Kidney epithelial cell (primary cell): ENCODE measurements at regions not wholly inside any gene's neighbourhood (a gene's known extent, or its start where the extent isn't known, plus 50 kb on each side); places are given as distances from the start of the nearest gene placed in this dataset.

Experiments used
- DNase-seq: peaks from one replicate; pipeline ENCODE4 v3.0.0-alpha.2; 2010; ENCODE audit warnings: low read depth
- H3K27me3 ChIP-seq: 2 replicates; pipeline ENCODE4 v1.6.0; 2011; ENCODE audit warnings: low read length; ENCODE audit not compliant: control insufficient read depth, insufficient read depth
- H3K36me3 ChIP-seq: 2 replicates; pipeline ENCODE4 v1.5.1; 2011; ENCODE audit warnings: low read length; ENCODE audit not compliant: control insufficient read depth, insufficient read depth
- H3K4me3 ChIP-seq: 2 replicates; pipeline ENCODE4 v1.5.1; 2011; ENCODE audit warnings: low read depth, mild to moderate bottlenecking, control low read depth, low read length
- TF ChIP-seq, protein P1 (sequence below): IDR thresholded peaks from 2 replicates; pipeline ENCODE4 v1.5.1; 2011; ENCODE audit warnings: mild to moderate bottlenecking, moderate library complexity, low read length, control low read depth, inconsistent platforms; ENCODE audit not compliant: insufficient read depth, poor library complexity, severe bottlenecking

DNA sequence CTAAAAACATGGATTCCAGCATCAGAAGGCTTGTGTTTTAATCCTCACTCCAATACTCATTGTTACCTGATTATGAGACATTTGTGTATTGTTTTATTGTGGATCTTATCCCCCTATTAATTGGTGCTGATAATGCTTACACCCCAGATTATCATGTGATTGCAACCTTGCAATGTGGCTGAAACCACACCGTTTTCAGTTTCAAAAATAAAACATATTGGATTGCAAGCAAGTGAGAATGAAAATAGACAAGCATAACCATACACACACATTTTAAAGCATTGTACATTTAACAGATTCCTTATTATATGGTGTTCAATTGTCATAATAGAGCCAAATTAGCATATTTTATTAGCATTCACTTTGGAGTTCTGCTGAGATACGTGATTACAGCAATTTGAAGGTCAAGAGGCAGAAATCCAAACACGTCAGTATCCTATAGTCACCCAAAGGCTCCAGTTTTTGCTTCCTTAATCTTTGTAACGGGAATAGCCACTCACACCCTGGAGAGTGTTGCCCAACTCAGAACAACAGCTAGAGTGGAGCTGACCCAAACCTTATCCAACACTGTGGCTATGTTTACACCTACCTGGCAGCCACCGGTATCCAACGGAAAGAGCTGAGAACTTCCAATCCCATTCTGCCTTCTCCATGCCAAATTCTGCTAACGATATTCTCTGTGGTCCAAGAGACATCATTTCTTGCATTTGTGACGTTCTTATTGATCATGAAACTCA is 317.1 kb upstream of the KLF6 start:
- DNase-seq: no peak
- H3K36me3 ChIP-seq: no peaks in the 10 kb centered on the region
- TF ChIP-seq, protein P1, sequence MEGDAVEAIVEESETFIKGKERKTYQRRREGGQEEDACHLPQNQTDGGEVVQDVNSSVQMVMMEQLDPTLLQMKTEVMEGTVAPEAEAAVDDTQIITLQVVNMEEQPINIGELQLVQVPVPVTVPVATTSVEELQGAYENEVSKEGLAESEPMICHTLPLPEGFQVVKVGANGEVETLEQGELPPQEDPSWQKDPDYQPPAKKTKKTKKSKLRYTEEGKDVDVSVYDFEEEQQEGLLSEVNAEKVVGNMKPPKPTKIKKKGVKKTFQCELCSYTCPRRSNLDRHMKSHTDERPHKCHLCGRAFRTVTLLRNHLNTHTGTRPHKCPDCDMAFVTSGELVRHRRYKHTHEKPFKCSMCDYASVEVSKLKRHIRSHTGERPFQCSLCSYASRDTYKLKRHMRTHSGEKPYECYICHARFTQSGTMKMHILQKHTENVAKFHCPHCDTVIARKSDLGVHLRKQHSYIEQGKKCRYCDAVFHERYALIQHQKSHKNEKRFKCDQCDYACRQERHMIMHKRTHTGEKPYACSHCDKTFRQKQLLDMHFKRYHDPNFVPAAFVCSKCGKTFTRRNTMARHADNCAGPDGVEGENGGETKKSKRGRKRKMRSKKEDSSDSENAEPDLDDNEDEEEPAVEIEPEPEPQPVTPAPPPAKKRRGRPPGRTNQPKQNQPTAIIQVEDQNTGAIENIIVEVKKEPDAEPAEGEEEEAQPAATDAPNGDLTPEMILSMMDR: no peak
- no peaks in the 10 kb centered on the region for H3K27me3 ChIP-seq
- no peak overlapping the region for H3K4me3 ChIP-seq

DNA sequence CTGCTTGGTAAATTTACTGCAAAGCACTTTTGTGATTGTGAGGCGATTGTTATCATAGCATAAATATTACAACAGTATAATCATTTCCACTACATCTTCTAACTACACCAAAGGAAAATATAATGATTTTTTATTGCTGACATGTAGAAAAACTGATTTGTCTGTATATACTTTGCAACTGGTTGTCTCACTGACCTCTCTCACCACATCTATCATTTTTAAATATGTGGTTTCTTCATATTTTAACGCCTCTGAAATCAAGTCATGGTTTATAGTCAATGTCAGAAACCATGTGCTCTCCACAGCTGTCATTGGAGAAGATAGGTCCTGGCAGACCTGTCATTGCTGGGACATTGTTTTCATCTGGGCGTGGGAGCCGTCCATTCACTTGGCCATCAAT is 315.4 kb upstream of the KLF6 start:
- no peak for DNase-seq
- Histone ChIP-seq H3K27me3 (no peaks in the 10 kb centered on the region), H3K4me3 (no peak overlapping the region), H3K36me3 (no peaks in the 10 kb centered on the region)
- TF ChIP-seq, protein P1: no peak

DNA sequence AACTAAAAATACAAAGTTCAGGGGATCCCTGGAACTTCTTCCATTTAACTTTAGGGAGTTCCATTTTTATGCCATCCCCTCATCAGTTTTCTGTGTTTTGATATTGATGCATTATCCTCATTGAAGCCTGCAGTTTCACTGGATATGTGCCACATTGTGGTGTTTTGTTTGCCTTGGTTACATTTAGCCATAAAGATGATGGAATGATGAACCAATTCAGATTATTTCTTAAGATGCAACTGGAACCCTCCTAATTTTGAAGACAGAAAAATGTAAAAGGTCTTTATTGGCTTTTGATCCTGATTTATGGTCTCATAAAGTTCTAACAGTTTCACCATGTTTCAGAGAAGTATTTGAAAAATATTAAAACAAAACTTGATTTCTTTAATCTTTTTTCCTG is 314.2 kb upstream of the KLF6 start:
- TF ChIP-seq, protein P1: no peak
- no peak for DNase-seq
- H3K4me3 ChIP-seq: no peak overlapping the region
- no peaks in the 10 kb centered on the region for H3K27me3 ChIP-seq
- no peaks in the 10 kb centered on the region for H3K36me3 ChIP-seq

DNA sequence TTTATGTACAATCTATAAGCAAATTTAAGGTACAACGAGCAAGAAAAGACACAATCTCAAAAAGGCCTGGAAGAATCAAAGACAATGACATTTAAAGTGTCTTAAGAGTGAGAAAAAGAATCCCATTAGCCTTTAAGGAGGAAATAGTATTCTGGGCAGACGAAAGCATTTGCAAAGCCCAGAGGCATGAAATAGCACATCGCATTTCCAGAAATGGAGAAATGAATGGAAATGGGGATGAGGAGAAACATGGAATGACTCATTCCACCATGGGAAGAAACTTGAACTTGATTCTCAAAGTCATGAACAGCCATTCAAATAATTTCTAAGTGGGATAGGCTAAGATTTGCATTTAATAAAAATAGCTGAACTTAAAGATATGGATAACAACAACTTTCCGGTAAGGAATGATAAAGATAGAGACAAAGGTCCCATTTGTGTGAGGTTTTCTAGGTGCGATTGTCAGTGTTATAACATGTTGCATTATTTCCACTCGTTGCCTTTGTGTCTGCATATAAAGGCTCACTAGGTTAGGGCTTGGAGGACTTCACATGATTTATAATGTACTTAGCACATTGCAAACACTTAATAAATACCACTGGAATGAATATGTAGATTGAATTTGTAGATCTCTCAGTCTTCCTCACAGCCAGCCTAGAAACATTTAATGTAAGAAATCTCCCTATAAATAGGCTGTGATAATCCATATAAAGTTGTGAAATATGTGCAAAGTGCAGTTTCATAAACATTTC is 310.3 kb upstream of the KLF6 start:
- no peaks in the 10 kb centered on the region for H3K27me3 ChIP-seq
- H3K4me3 ChIP-seq: no peak overlapping the region
- TF ChIP-seq, protein P1: no peak
- no peaks in the 10 kb centered on the region for H3K36me3 ChIP-seq
- DNase-seq: no peak

DNA sequence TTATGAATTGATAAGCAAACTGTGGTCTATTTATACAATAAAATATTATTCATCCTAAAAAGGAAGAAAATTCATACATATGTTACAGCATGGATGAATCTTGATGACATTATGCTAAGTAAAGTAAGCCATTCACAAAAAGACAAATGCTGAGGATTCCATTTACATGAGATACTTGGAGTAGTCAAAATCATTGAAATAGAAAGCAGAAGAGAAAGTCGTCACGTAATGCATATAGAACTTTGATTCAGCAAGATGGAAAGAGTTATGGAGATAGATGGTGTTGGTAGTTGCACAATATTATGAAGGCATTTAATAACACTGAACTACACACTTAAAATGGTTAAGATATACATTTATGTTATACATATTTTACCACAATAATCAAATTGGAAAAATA is 309.7 kb upstream of the KLF6 start:
- no peaks in the 10 kb centered on the region for H3K27me3 ChIP-seq
- no peak for DNase-seq
- H3K36me3 ChIP-seq: no peaks in the 10 kb centered on the region
- TF ChIP-seq, protein P1: no peak
- H3K4me3 ChIP-seq: no peak overlapping the region
